Effector memory CD4-positive, alpha-beta T cell (primary cell): ENCODE measurements at regions not wholly inside any gene's neighbourhood (a gene's known extent, or its start where the extent isn't known, plus 50 kb on each side); places are given as distances from the start of the nearest gene placed in this dataset.

Experiments
- DNase-seq, 3 donors: peaks; one replicate each; pipeline ENCODE4 v3.0.0-alpha.2; 2020
- H3K27ac ChIP-seq: 2 replicates; pipeline ENCODE4 v1.7.0; 2013; ENCODE audit warnings: mild to moderate bottlenecking, low read length, moderate library complexity; ENCODE audit not compliant: insufficient read depth, poor library complexity, severe bottlenecking
- H3K27me3 ChIP-seq: replicated peaks from 2 replicates; pipeline ENCODE4 v1.7.0; 2013; ENCODE audit warnings: mild to moderate bottlenecking, low read length; ENCODE audit not compliant: insufficient read depth, control insufficient read depth, poor library complexity, severe bottlenecking
- H3K36me3 ChIP-seq: 2 replicates; pipeline ENCODE4 v1.7.0; 2013; ENCODE audit warnings: mild to moderate bottlenecking, low read length, moderate library complexity; ENCODE audit not compliant: control insufficient read depth, insufficient read depth
- H3K4me1 ChIP-seq: 2 replicates; pipeline ENCODE4 v1.7.0; 2013; ENCODE audit warnings: low read length, mild to moderate bottlenecking; ENCODE audit not compliant: control insufficient read depth, insufficient read depth, poor library complexity, severe bottlenecking
- H3K4me3 ChIP-seq: 2 replicates; pipeline ENCODE4 v1.7.0; 2013; ENCODE audit warnings: low read length, low read depth, mild to moderate bottlenecking; ENCODE audit not compliant: insufficient read depth, poor library complexity, severe bottlenecking
- H3K9me3 ChIP-seq: 2 replicates; pipeline ENCODE4 v1.7.0; 2013; ENCODE audit warnings: mild to moderate bottlenecking, low read length, moderate library complexity; ENCODE audit not compliant: control insufficient read depth

DNA sequence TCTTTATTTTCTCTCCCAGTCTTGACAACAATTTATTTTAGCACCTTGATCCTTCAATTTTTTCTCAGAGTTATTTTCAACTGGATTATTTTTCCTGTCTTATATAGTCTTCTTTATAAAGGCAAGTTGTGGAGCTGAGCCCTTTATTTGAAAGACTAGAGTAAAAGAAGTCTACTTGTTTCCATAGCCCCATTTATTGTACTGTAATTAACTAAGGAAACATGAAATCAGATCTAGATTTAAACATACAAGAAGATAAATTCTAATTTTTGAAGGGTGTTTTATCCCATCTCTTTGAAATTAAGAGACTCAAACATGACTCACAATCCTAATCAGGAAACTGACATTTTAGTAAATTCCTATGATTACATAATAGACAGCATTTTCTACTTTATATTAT is 2421.8 kb downstream of the LRRC4C start:
- Histone ChIP-seq H3K36me3 (no peaks in the 10 kb centered on the region), H3K27me3 (no peaks in the 10 kb centered on the region), H3K27ac (no peak overlapping the region), H3K4me1 (no peaks in the 10 kb centered on the region), H3K9me3 (no peaks in the 10 kb centered on the region), H3K4me3 (no peak overlapping the region)
- no peak for DNase-seq

DNA sequence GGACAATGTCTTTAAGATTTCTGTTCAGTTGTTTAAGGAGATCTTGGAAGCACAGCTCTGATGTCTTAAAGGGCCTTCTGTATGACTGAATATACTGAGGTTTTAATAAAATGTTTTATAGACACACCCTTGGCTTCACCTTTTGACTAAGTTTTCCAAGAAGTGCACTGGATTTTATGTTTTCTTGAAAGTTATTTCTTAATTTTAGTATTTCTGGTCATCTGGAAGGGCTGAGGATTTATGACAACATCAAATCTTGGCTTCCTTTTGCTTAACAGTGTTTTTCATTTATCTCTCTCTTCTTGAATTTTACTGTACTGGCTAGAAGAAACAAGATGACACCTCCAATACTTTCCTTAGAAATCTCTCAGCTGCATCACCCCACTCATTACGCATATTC is 2423.4 kb downstream of the LRRC4C start:
- H3K9me3 ChIP-seq = no peaks in the 10 kb centered on the region
- H3K27me3 ChIP-seq = no peaks in the 10 kb centered on the region
- no peak for DNase-seq
- H3K4me3 ChIP-seq = no peak overlapping the region
- H3K27ac ChIP-seq = no peak overlapping the region
- H3K36me3 ChIP-seq = no peaks in the 10 kb centered on the region
- no peaks in the 10 kb centered on the region for H3K4me1 ChIP-seq

DNA sequence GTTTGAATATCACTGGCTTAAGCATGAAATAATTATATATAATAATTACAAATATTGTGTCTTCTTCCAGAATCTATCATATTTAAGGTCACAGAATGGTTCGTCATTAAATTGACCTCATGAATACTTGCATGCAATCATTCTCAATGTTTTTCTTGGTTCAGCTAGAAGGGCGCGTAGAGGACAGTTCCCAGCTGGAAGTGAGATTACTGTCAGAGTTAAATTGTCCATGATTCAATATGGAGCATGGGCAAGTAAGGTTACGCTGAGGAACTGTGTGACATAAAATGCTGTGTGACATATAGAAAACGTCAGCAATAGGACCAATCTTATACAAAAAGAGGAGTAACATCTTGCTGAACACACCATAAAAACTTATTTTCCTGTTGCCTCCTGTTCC is 2423.5 kb upstream of the RAG2 start:
- H3K36me3 ChIP-seq = no peaks in the 10 kb centered on the region
- H3K4me3 ChIP-seq = no peak overlapping the region
- no peak for DNase-seq
- H3K4me1 ChIP-seq = no peaks in the 10 kb centered on the region
- no peak overlapping the region for H3K27ac ChIP-seq
- H3K27me3 ChIP-seq = no peaks in the 10 kb centered on the region
- no peaks in the 10 kb centered on the region for H3K9me3 ChIP-seq

DNA sequence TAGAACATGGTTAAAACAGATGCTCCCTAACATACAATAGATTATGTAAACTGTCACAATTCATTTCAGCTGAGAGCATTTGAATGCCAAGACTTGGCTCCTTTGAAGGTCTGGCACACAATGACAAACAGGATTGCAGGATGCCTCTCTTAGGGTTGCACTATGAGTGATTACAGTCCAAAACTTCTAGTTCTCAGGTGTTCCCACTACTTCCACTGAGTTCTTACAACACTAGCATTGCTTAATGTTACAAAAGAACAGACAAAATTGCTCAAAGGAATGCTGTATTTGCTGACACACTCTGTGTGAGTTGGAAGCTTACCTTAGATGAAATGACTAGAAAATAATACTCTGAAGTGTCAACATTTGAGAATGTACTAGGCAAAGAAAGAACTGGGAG is 2413.8 kb upstream of the RAG2 start:
- Histone ChIP-seq H3K9me3 (no peaks in the 10 kb centered on the region), H3K36me3 (no peaks in the 10 kb centered on the region), H3K4me3 (no peak overlapping the region), H3K27ac (no peak overlapping the region), H3K4me1 (no peaks in the 10 kb centered on the region), H3K27me3 (no peaks in the 10 kb centered on the region)
- no peak for DNase-seq

DNA sequence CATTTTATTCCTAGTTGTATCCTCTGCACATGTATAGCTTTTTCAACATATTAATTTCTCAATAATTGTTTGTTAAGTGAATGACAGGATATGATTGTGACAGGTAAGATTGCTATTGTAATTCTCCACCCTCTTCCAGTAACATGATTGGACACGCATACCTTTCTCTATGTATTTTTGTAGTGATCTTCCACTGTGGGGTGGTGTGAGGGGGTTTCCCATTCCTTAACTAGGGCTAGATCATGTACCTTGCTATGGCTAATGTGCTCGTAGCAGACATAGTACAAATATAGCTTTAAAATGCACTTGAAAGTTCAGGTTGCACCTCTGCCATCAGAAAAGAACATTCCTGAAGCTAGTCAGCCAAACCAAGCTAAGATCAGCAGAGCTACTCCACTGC is 2392.8 kb upstream of the RAG2 start:
- Histone ChIP-seq H3K36me3 (no peaks in the 10 kb centered on the region), H3K27me3 (no peaks in the 10 kb centered on the region), H3K4me1 (no peaks in the 10 kb centered on the region), H3K4me3 (no peak overlapping the region), H3K27ac (no peak overlapping the region), H3K9me3 (no peaks in the 10 kb centered on the region)
- no peak for DNase-seq

DNA sequence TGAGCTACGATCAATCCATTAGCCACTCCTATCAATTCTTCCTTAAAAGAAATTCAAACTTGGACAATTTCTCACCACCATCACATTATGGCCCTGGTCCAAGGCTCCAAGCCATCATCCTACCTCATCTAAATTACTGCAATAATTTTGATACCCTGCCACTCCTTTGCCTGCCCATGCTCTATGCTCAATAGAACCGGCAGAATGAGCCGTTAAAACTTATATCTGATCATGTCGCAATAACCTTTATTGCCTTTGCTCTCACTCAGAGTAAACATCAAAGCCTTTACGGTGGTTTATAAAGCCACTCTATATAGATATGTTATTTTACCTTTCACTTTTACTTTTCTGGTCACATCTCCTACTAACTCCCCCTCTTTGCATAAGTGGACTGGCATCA is 2392.1 kb upstream of the RAG2 start:
- Histone ChIP-seq H3K9me3 (no peaks in the 10 kb centered on the region), H3K4me1 (no peaks in the 10 kb centered on the region), H3K4me3 (no peak overlapping the region), H3K36me3 (no peaks in the 10 kb centered on the region), H3K27me3 (no peaks in the 10 kb centered on the region), H3K27ac (no peak overlapping the region)
- DNase-seq = no peak

DNA sequence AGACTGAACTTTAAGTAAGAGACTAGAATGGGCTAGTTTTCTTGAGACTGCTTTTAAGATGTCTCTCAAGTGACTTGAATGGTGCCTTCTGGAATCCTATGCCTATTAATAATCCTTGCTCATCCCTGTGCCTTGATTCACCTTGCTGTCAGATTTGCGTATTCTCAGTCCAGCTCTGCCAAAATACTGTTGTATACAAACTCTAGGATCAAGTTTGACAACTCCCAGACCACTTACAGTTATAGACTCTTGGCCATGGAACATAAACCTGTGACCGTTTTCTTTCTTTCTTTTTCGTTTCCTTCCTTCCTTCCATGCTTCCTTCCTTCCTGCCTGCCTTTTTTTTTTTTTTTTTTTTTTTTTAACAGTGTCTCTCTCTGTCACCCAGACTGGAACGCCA is 2390.9 kb upstream of the RAG2 start:
- no peak overlapping the region for H3K4me3 ChIP-seq

DNA sequence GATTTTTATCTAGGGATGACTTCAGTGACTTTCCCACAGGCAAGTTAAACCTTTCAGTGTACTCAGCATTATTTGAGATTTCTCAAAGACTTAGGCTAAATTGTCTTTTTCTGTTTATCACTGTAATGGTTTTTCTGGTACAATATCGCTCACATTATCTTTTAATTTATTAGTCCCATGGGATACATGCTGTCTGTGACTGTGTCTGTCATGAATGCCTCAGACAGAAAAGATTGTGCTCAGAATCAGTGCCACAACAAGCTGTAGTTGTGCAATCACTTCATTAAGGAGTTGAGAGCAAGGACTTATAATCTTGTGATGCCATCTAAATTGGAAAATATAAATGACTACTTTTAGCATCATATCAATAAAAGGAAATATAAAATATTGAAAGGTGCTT is 2374.2 kb upstream of the RAG2 start:
- no peak for DNase-seq
- H3K27ac ChIP-seq = no peak overlapping the region
- no peaks in the 10 kb centered on the region for H3K9me3 ChIP-seq
- no peaks in the 10 kb centered on the region for H3K36me3 ChIP-seq
- no peak overlapping the region for H3K4me3 ChIP-seq
- H3K4me1 ChIP-seq = no peaks in the 10 kb centered on the region
- no peaks in the 10 kb centered on the region for H3K27me3 ChIP-seq

More for the DNA sequence above, 2390.9 kb upstream of the RAG2 start:
- H3K27ac ChIP-seq = no peak overlapping the region
- no peaks in the 10 kb centered on the region for H3K36me3 ChIP-seq
- H3K27me3 ChIP-seq = no peaks in the 10 kb centered on the region
- no peak for DNase-seq
- H3K4me1 ChIP-seq = no peaks in the 10 kb centered on the region
- no peaks in the 10 kb centered on the region for H3K9me3 ChIP-seq

DNA sequence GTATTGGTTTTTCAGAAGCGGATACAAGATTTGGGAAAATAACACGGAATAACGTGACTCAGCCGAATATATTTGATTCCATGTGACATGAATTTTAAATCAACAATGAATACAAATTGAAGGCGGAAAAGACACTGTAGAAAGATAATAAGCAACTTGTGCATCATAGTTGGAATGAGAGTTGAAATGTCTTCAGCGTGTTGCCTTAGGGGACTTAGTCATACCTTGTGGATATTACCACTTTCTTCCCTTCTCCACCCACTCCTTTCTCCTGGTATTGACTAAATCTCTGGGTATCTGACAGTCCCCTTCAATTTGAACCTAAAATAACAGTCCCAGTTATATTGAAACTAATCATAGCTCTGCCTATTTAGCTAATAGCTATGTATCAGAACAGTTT is 2373.1 kb upstream of the RAG2 start:
- H3K27ac ChIP-seq = no peak overlapping the region

DNA sequence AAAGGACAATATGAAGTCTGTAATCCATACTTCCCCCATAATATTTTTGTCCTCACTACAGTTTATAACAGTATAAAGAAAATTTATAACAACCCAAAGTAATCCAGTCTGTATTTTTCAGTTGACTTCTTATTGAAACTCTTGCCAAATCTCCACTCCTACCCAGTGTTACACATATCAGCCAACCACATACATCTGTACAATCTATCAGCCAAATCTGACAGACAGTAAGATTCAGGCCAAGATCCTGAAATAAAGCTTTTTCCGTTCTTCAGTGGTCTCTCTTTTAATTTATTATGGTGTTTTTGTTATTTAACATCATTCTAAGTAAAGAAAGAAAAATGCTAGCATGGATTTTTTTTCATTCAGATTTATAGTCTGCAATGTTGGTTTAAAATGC is 2370.9 kb upstream of the RAG2 start:
- Histone ChIP-seq H3K27me3 (no peaks in the 10 kb centered on the region), H3K9me3 (no peaks in the 10 kb centered on the region), H3K4me1 (no peaks in the 10 kb centered on the region), H3K27ac (no peak overlapping the region), H3K36me3 (no peaks in the 10 kb centered on the region), H3K4me3 (no peak overlapping the region)
- no peak for DNase-seq

More for the DNA sequence above, 2373.1 kb upstream of the RAG2 start:
- no peaks in the 10 kb centered on the region for H3K36me3 ChIP-seq
- no peaks in the 10 kb centered on the region for H3K9me3 ChIP-seq
- no peaks in the 10 kb centered on the region for H3K27me3 ChIP-seq
- DNase-seq = no peak
- no peaks in the 10 kb centered on the region for H3K4me1 ChIP-seq
- no peak overlapping the region for H3K4me3 ChIP-seq

DNA sequence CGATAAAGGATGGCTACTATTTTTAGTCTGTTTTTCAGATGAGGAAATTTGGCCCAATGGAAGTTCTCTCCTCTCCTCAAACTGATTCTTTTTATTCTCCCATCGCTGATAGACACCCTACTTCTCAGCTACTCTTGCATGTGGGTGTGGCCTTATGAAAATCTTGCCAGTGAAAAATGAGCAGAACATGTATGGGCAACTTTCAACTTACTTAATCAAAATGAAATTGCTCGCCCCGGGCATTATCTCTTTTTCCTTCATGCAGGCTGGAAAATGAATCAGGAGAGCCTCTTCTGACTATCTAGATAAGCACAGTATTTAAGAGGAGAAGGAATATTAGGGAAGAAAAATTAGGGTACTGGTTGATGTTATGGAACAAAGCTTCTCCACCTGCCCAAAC is 2354.7 kb upstream of the RAG2 start:
- no peak overlapping the region for H3K4me3 ChIP-seq
- H3K36me3 ChIP-seq = no peaks in the 10 kb centered on the region
- DNase-seq = no peak
- H3K9me3 ChIP-seq = no peaks in the 10 kb centered on the region
- H3K27ac ChIP-seq = no peak overlapping the region
- no peaks in the 10 kb centered on the region for H3K27me3 ChIP-seq
- no peaks in the 10 kb centered on the region for H3K4me1 ChIP-seq
